ENCODE measurements at regions not wholly inside any gene's neighbourhood (a gene's known extent, or its start where the extent isn't known, plus 50 kb on each side); places are given as distances from the start of the nearest gene placed in this dataset.
"Not testable (repeated sequence)": the region's sequence is repeated elsewhere in the genome, so short reads cannot be mapped to it uniquely, and the experiment has no call there.

- no peak for DNase-seq
Measured at GRCh38 chrX:55813150-55813549, 95.6 kb downstream of the RRAGB start.

- DNase-seq, result no peak
Measured at GRCh38 chrX:55815546-55815945, 98.0 kb downstream of the RRAGB start.

GRCh38 chrX:55816023-55816422, 98.5 kb downstream of the RRAGB start:
- no peak for DNase-seq

GRCh38 chrX:55818673-55819375, 101.3 kb downstream of the RRAGB start:
- DNase-seq, result no peak

- DNase-seq, result no peak
Measured at GRCh38 chrX:55839485-55839884, 121.9 kb downstream of the RRAGB start.

- DNase-seq, result no peak
Measured at GRCh38 chrX:55841962-55842752, 124.6 kb downstream of the RRAGB start.

GRCh38 chrX:55866779-55867178, 149.2 kb downstream of the RRAGB start:
- DNase-seq, result not testable (repeated sequence)

- no peak for DNase-seq
Measured at GRCh38 chrX:55867181-55867651, 149.7 kb downstream of the RRAGB start.

GRCh38 chrX:55867708-55868107, 150.2 kb downstream of the RRAGB start:
- no peak for DNase-seq

GRCh38 chrX:55874807-55875206, 157.3 kb downstream of the RRAGB start:
- no peak for DNase-seq

GRCh38 chrX:55883541-55883940, 166.0 kb downstream of the RRAGB start:
- not testable (repeated sequence) for DNase-seq

GRCh38 chrX:55907968-55908607, 190.5 kb downstream of the RRAGB start:
- DNase-seq, result peak; percentile 51

- peak; percentile 30 for DNase-seq
Measured at GRCh38 chrX:55908661-55909212, 191.2 kb downstream of the RRAGB start.

- no peak for DNase-seq
Measured at GRCh38 chrX:55919367-55920221, 202.0 kb downstream of the RRAGB start.

- no peak for DNase-seq
Measured at GRCh38 chrX:55924574-55924973, 207.0 kb downstream of the RRAGB start.

- DNase-seq, result not testable (repeated sequence)
Measured at GRCh38 chrX:55928529-55928928, 211.0 kb downstream of the RRAGB start.
